SK-N-SH (cell line): ENCODE measurements at regions not wholly inside any gene's neighbourhood (a gene's known extent, or its start where the extent isn't known, plus 50 kb on each side); places are given as distances from the start of the nearest gene placed in this dataset.

Experiments used
- CTCF ChIA-PET: fragments of 300-600, 350-600 bp; formaldehyde crosslinking; extraction: SDS; loops from one replicate; lab custom pipeline; 2021; lab: Yijun Ruan, JAX
- POLR2A ChIA-PET: fragments of 350-600 bp; sonication (Branson Sonifier 250); formaldehyde crosslinking; extraction: SDS; loops from one replicate; lab custom pipeline; 2020; ENCODE audit warnings: antibody characterized with exemption, inconsistent platforms; lab: Yijun Ruan, JAX
- DNase-seq: peaks from one replicate; pipeline ENCODE4 v3.0.0; 2012
- H2AFZ ChIP-seq: fragments of 200-600 bp; sonication (generic); 2 replicates; pipeline ENCODE4 v1.8.1; 2016; ENCODE audit warnings: antibody characterized with exemption, mild to moderate bottlenecking, low read depth
- H3F3A ChIP-seq: fragments of 200-600 bp; sonication (generic); replicated peaks from 2 replicates; pipeline ENCODE3; 2016; ENCODE audit warnings: antibody characterized with exemption, mild to moderate bottlenecking; ENCODE audit not compliant: insufficient read depth
- H3K27ac ChIP-seq, 2 experiments: fragments of 200-500 bp in 1 of 2; fragments of 200-600 bp in 1 of 2; sonication (Bioruptor generic) in 1 of 2; sonication (generic), shearing (Covaris generic) in 1 of 2; 2 replicates each; pipeline versions ENCODE4 v1.5.1 to v1.6.1; 2014 to 2016; ENCODE audit warnings: low read depth in 2 of 2, inconsistent platforms in 1 of 2, low read length in 1 of 2, mild to moderate bottlenecking in 1 of 2, mixed read lengths in 1 of 2
- H3K27me3 ChIP-seq: fragments of 200-600 bp; sonication (generic), shearing (Covaris generic); 2 replicates; pipeline ENCODE4 v1.6.1; 2016; ENCODE audit warnings: mixed run types; ENCODE audit not compliant: insufficient read depth
- H3K36me3 ChIP-seq, 2 experiments: fragments of 200-500 bp in 1 of 2; fragments of 200-600 bp in 1 of 2; sonication (Bioruptor generic) in 1 of 2; sonication (generic) in 1 of 2; replicated peaks in 1 of 2; 2 replicates each; pipeline versions ENCODE3 to v1.5.1; 2014 to 2016; ENCODE audit warnings: low read length in 1 of 2, mild to moderate bottlenecking in 1 of 2; ENCODE audit not compliant: insufficient read depth in 2 of 2, control insufficient read depth in 1 of 2
- H3K4me1 ChIP-seq, 2 experiments: fragments of 200-500 bp in 1 of 2; fragments of 200-600 bp in 1 of 2; sonication (Bioruptor generic) in 1 of 2; sonication (generic), shearing (Covaris generic) in 1 of 2; 2 replicates each; pipeline versions ENCODE4 v1.5.1 to v1.6.1; 2014 to 2016; ENCODE audit warnings: low read depth in 1 of 2, low read length in 1 of 2, mixed run types in 1 of 2; ENCODE audit not compliant: insufficient read depth in 2 of 2, control insufficient read depth in 1 of 2
- H3K4me2 ChIP-seq: fragments of 200-600 bp; sonication (generic), shearing (Covaris generic); 2 replicates; pipeline ENCODE4 v1.6.1; 2017; ENCODE audit warnings: mixed run types
- H3K4me3 ChIP-seq, 2 experiments: fragments of 200-500 bp in 1 of 2; fragments of 200-600 bp in 1 of 2; sonication (Bioruptor generic) in 1 of 2; sonication (generic), shearing (Covaris generic) in 1 of 2; 2 replicates each; pipeline versions ENCODE4 v1.5.1 to v1.8.1; 2014 to 2016; ENCODE audit warnings: low read depth in 2 of 2, inconsistent platforms in 1 of 2, low read length in 1 of 2, mild to moderate bottlenecking in 1 of 2, mixed read lengths in 1 of 2, moderate library complexity in 1 of 2
- H3K79me2 ChIP-seq: fragments of 200-600 bp; sonication (generic); 2 replicates; pipeline ENCODE4 v1.8.1; 2017; ENCODE audit warnings: mild to moderate bottlenecking; ENCODE audit not compliant: insufficient read depth
- H3K9ac ChIP-seq: fragments of 200-600 bp; sonication (generic); 2 replicates; pipeline ENCODE4 v1.6.1; 2017; ENCODE audit warnings: mixed run types
- H3K9me2 ChIP-seq: fragments of 200-600 bp; sonication (generic); 2 replicates; pipeline ENCODE4 v1.6.1; 2017; ENCODE audit warnings: mixed run types
- H3K9me3 ChIP-seq: fragments of 200-600 bp; sonication (generic); 2 replicates; pipeline ENCODE4 v1.6.1; 2017; ENCODE audit warnings: mixed run types, mild to moderate bottlenecking, moderate library complexity
- H4K20me1 ChIP-seq: fragments of 200-600 bp; sonication (generic); 2 replicates; pipeline ENCODE4 v1.6.1; 2017; ENCODE audit warnings: mild to moderate bottlenecking, mixed run types; ENCODE audit not compliant: insufficient read depth
- CHD2 ChIP-seq: fragments of 150-350 bp; IDR thresholded peaks from 2 replicates; pipeline ENCODE4 v1.6.1; 2018; ENCODE audit warnings: low read length; ENCODE audit not compliant: partially characterized antibody
- EZH2phosphoT487 ChIP-seq: fragments of 200-600 bp; sonication (generic); IDR thresholded peaks from 2 replicates; pipeline ENCODE4 v1.6.1; 2017; ENCODE audit warnings: low read depth, mixed run types, mild to moderate bottlenecking, antibody characterized with exemption, moderate library complexity, borderline replicate concordance
- FOXJ3 ChIP-seq: sonication (generic); formaldehyde crosslinking; IDR thresholded peaks from 2 replicates; pipeline ENCODE4 v1.5.1; 2020; ENCODE audit warnings: mild to moderate bottlenecking, missing genetic modification reagents
- GATA2 ChIP-seq: sonication (generic); formaldehyde crosslinking; IDR thresholded peaks from 2 replicates; pipeline ENCODE4 v1.5.0; 2020; ENCODE audit warnings: mild to moderate bottlenecking, missing genetic modification reagents
- JUND ChIP-seq: IDR thresholded peaks from 2 replicates; pipeline ENCODE4 v1.4.0; 2012
- MAX ChIP-seq: IDR thresholded peaks from 2 replicates; pipeline ENCODE4 v1.4.0; 2012; ENCODE audit warnings: low read depth
- MXI1 ChIP-seq: IDR thresholded peaks from 2 replicates; pipeline ENCODE4 v1.6.1; 2012; ENCODE audit warnings: mild to moderate bottlenecking, low read depth, low read length, improper control_type of control experiment
- NFIC ChIP-seq: IDR thresholded peaks from 2 replicates; pipeline ENCODE4 v1.4.0; 2012; ENCODE audit warnings: borderline replicate concordance
- NRF1 ChIP-seq: IDR thresholded peaks from 2 replicates; pipeline ENCODE4 v1.6.1; 2012; ENCODE audit warnings: low read depth, mild to moderate bottlenecking, low read length
- PBX3 ChIP-seq: IDR thresholded peaks from 2 replicates; pipeline ENCODE4; 2012
- RAD21 ChIP-seq: IDR thresholded peaks from 2 replicates; pipeline ENCODE4 v1.6.1; 2012; ENCODE audit warnings: mild to moderate bottlenecking, low read length
- REST ChIP-seq: IDR thresholded peaks from 2 replicates; pipeline ENCODE4 v1.6.1; 2012; ENCODE audit warnings: mild to moderate bottlenecking, low read depth, low read length, moderate library complexity
- RFX5 ChIP-seq: IDR thresholded peaks from 2 replicates; pipeline ENCODE4 v1.6.1; 2012; ENCODE audit warnings: mild to moderate bottlenecking, improper control_type of control experiment, low read length
- RXRA ChIP-seq: IDR thresholded peaks from 2 replicates; pipeline ENCODE4 v1.4.0; 2012; ENCODE audit warnings: low read depth, mild to moderate bottlenecking, borderline replicate concordance
- SIN3A ChIP-seq: IDR thresholded peaks from 2 replicates; pipeline ENCODE4 v1.6.1; 2012; ENCODE audit warnings: low read depth, mild to moderate bottlenecking, low read length, moderate library complexity, borderline replicate concordance
- SMC3 ChIP-seq: IDR thresholded peaks from 2 replicates; pipeline ENCODE4 v1.6.1; 2012; ENCODE audit warnings: low read depth, low read length, improper control_type of control experiment
- USF1 ChIP-seq: IDR thresholded peaks from 2 replicates; pipeline ENCODE4 v1.4.0; 2012; ENCODE audit warnings: low read depth, borderline replicate concordance
- ZBTB33 ChIP-seq: IDR thresholded peaks from 2 replicates; pipeline ENCODE4 v1.4.0; 2012; ENCODE audit warnings: low read depth, borderline replicate concordance
- WGBS: methylation state at CpG from one replicate; pipeline ENCODE4 v1.1.6; 2017; ENCODE audit warnings: low lambda C conversion rate; 5-methylcytosine and 5-hydroxymethylcytosine counted together

GRCh38 chr14:95436354-95436753, 80.1 kb downstream of the SYNE3 start:
- Histone ChIP-seq H3F3A (peaks cover 8% of the 10 kb centered on the region), H3K4me3 (no peak overlapping the region), H3K4me1 (peaks cover 0 to 23% of the 10 kb centered on the region in 2 experiments; a peak in 3 of 4 replicates), H2AFZ (no peak overlapping the region), H3K9ac (no peak overlapping the region), H3K27ac (no peak overlapping the region), H3K9me3 (0 out of 2 replicates have a peak, but pooled peaks cover 3% of the 10 kb centered on the region), H3K79me2 (no peaks in the 10 kb centered on the region), H3K36me3 (peaks cover 0 to 7% of the 10 kb centered on the region in 2 experiments), H4K20me1 (no peaks in the 10 kb centered on the region), H3K9me2 (no peaks in the 10 kb centered on the region), H3K4me2 (no peak overlapping the region), H3K27me3 (no peaks in the 10 kb centered on the region)
- DNase-seq = no peak
- TF ChIP-seq REST (no peak), RAD21 (no peak), RXRA (no peak), SMC3 (no peak), USF1 (no peak), RFX5 (no peak), MXI1 (no peak)
- CTCF ChIA-PET = interaction anchor here (0.7 to 2.3 kb wide), 3 partner anchors 9 to 755 kb away, joined by 3 to 7 read pairs (median 3); no protein-coding TSS in a partner anchor
- POLR2A ChIA-PET = no interaction called here
- WGBS = 77% methylated on average over 4 of the region's 4 CpGs

GRCh38 chr14:95434121-95434520, 82.3 kb downstream of the SYNE3 start:
- H3K27me3 ChIP-seq = no peaks in the 10 kb centered on the region
- POLR2A ChIA-PET = no interaction called here
- H4K20me1 ChIP-seq = no peaks in the 10 kb centered on the region
- H3K4me1 ChIP-seq = peaks cover 0 to 7% of the 10 kb centered on the region in 2 experiments; a peak in 1 of 4 replicates
- TF ChIP-seq NFIC = no peak
- TF ChIP-seq GATA2 (CRISPR knock-in tag) = no peak
- TF ChIP-seq CHD2 = no peak
- no peak for TF ChIP-seq FOXJ3 (CRISPR knock-in tag)
- TF ChIP-seq EZH2phosphoT487 = no peak
- TF ChIP-seq JUND = no peak
- no peak for TF ChIP-seq MXI1
- TF ChIP-seq NRF1 = no peak
- no peak for TF ChIP-seq SIN3A
- no peak for TF ChIP-seq PBX3
- TF ChIP-seq ZBTB33 = no peak
- TF ChIP-seq USF1 = no peak
- TF ChIP-seq MAX = no peak
- no peaks in the 10 kb centered on the region for H3K79me2 ChIP-seq
- H3K9me3 ChIP-seq = 0 out of 2 replicates have a peak, but pooled peaks cover 3% of the 10 kb centered on the region
- H3K27ac ChIP-seq = no peak overlapping the region
- no peaks in the 10 kb centered on the region for H3K9me2 ChIP-seq
- WGBS = 55% methylated on average over 1 of the region's 1 CpG
- no peak overlapping the region for H3K4me3 ChIP-seq
- CTCF ChIA-PET = interaction anchor here (1.0 to 3.1 kb wide), 9 partner anchors 9 to 746 kb away, joined by 3 to 72 read pairs (median 7); partner anchors contain the start of gene SYNE3
- H3K4me2 ChIP-seq = no peak overlapping the region
- DNase-seq = no peak
- H3K9ac ChIP-seq = no peak overlapping the region
- no peak overlapping the region for H2AFZ ChIP-seq
- no peaks in the 10 kb centered on the region for H3F3A ChIP-seq
- H3K36me3 ChIP-seq = peaks cover 0 to 7% of the 10 kb centered on the region in 2 experiments
